NCI-H2081 treated with DMSO at 0.1 percent for 48 hours (cell line): ENCODE measurements at regions not wholly inside any gene's neighbourhood (a gene's known extent, or its start where the extent isn't known, plus 50 kb on each side); places are given as distances from the start of the nearest gene placed in this dataset.
"Not testable (repeated sequence)": the region's sequence is repeated elsewhere in the genome, so short reads cannot be mapped to it uniquely, and the experiment has no call there.

Experiments
- DNase-seq: peaks from one replicate; lab custom pipeline; 2025; lab: John Stamatoyannopoulos, UW

DNA sequence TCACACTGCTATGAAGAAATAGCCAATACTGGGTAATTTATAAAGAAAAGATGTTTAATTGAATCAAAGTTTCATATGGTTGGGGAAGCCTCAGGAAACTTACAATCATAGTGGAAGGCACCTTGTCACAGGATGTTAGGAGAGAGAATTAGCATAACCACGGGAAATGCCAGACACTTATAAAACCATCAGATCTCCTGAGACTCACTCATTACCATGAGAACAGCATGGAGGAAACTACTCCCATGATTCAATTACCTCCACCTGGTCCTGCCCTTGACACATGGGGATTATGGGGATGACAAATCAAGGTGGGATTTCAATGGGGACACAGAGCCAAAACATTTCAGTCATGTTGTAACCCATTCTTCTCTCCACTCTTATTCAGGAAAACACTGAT lies 472.9 kb upstream of the FSIP2 start:
- no peak for DNase-seq

GRCh38 chr2:185268651-185269050 lies 470.0 kb upstream of the FSIP2 start:
- no peak for DNase-seq

GRCh38 chr2:185274718-185275484 lies 463.7 kb upstream of the FSIP2 start:
- no peak for DNase-seq

- DNase-seq: not testable (repeated sequence)
Observed at GRCh38 chr2:185275979-185276378, 462.6 kb upstream of the FSIP2 start.

DNA sequence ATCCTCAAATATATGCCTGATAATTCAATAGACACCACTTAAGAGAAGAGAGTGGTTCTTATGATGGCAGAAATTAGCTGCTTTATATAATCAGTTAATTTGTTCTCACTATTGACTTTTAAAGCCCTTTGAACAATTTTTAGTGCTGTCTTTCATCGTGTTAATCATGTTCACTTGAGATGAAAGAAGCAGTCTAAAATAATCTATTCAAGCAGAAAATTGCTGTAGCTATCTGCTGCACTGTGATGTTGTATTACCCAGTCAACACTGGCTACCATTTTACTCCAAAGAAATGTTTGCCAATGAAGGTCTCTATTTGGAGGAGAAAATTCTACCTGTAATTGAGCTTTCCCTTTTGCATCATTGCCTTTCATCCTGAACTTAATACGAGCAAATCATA lies 459.8 kb upstream of the FSIP2 start:
- DNase-seq: peak; percentile 24

- DNase-seq: peak; percentile 9
Observed at GRCh38 chr2:185279999-185280398, 458.6 kb upstream of the FSIP2 start.

DNA sequence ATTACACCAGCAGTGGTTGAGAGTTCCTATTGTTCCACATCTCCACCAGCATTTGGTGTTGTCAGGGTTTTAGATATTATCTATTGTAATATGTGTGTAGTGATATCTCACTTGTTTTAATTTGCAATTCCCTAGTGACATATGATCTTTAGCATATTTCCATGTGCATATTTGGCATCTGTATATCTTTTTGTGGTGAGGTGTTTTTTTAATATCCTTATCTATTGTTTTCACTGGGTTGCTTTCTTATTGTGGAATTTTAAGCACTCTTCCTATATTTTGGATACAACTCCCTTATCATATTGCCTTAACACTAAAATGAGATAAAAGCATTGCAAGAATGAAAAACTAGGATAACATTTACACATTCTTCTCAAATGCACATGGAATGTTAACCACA lies 453.9 kb upstream of the FSIP2 start:
- no peak for DNase-seq

- DNase-seq: not testable (repeated sequence)
Observed at GRCh38 chr2:185290012-185290411, 448.6 kb upstream of the FSIP2 start.

DNA sequence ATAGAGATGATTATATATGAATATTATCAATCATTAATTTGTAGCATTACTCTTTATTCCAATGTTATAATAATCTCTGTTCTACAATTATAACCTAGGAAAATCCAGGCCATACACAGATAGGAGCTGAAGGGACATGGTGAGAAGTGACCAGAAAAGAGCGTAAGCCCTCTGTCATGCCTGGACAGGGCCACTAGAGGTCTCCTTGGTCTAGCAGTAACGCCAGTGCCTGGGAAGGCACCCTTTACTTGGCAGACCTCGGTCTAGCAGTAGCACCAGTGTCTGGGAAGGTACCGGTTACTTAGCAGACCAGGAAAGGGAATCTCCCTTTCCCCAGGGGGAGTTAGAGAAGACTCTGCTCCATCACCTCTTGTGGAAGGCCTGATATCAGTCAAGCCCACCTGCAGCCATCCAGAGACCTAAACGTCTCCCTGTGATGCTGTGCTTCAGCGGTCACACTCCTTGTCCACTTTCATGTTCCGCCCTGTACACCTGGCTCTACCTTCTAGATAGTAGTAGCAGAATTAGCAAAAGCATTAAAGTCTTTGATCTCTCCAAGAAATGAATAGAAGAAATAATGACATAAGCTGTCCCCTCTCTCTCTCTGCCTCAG lies 447.5 kb upstream of the FSIP2 start:
- DNase-seq: no peak

DNA sequence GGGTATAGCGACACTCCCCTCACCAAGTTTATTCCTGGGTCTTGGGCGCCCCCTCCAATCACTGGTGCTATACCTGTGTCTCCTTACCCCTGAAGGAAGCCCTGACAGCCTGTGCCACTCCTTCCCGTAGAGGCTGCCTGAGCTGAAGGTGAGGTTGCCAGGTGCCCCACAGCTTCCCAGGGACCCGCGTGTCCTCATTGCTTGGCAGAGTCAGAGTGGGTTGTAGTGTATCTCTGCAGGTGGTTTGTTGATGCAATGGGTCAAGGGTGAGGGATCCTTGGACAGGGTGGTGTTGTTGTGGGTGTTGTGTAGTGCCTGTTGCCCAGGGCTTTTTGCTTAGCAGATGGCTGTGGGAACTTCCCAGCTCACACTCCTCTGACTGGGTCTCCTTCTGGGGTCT lies 438.7 kb upstream of the FSIP2 start:
- DNase-seq: no peak

GRCh38 chr2:185306119-185306518 lies 432.5 kb upstream of the FSIP2 start:
- no peak for DNase-seq

- DNase-seq: no peak
Observed at GRCh38 chr2:185316383-185316782, 422.2 kb upstream of the FSIP2 start.

- DNase-seq: no peak
Observed at GRCh38 chr2:185318271-185318724, 420.3 kb upstream of the FSIP2 start.

DNA sequence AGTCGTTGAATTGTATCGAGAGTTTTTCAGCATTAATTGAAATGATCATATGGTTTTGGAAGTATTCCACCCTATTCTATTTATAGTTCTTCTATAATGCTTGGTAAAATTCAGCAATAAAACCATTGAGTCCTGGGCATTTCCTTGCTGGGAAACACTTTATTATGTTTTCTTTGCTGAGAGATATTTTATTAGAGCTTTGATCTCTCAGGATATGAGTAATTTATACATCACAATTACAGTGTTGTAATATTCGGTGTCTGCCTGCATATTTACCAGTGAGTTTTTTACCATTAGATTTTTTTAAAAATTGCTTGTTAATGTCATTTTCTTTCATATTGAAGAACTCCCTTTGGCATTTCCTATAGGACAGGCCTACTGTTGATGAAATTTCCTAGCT lies 402.7 kb upstream of the FSIP2 start:
- DNase-seq: no peak

GRCh38 chr2:185337033-185337432 lies 401.6 kb upstream of the FSIP2 start:
- no peak for DNase-seq

GRCh38 chr2:185338104-185338503 lies 400.5 kb upstream of the FSIP2 start:
- no peak for DNase-seq

DNA sequence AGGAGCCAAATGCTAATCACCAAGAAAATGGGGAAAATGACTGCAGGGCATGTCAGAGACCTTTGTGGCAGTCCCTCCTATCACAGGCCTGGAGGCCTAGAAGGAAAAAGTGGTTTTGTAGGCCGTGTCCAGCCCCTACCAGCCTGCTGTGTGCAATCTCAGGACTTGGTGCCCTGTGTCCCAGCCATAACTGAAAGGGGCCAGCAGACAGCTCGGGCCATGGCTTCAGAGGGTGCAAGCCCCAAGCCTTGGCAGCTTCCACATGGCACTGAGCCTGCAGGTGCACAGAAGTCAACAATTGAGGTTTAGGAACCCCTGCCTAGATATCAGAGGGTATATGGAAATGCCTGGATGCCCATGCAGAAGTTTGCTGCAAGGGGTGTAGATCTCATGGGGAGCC lies 391.2 kb upstream of the FSIP2 start:
- no peak for DNase-seq

- DNase-seq: no peak
Observed at GRCh38 chr2:185360776-185361175, 377.8 kb upstream of the FSIP2 start.

DNA sequence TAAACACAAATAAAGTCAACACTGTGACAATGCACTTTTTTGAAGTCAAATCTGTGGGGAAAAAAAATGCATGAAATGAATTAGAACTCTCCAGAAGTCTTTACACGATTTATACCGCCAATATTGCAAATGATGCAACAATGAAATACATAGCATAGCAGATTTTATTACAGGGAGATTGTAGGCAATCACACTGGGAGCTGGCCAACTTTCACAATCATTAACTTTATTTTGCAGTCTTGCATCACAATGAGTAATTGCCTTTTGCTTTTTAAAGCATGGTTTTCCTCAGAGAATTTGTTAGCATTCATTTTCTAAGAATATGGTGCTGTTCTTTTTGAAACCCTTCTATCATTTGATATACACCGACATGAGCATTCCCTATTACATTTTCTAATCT lies 366.4 kb upstream of the FSIP2 start:
- no peak for DNase-seq

DNA sequence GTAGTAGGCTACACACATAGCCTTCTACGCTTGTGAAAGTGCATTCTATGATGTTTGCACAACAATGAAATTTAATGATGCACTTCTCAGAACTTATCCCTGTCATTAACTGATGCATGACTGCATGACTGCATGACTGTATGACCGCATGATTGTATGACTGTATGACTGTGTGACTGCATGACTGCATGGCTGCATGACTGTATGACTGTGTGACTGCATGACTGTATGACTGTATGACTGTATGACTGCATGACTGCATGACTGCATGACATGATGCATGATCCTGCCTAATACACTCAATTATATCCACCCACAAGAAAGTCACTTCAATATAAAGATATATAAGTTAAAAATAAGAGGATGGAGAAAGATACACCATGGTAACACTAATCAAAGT lies 365.4 kb upstream of the FSIP2 start:
- no peak for DNase-seq

DNA sequence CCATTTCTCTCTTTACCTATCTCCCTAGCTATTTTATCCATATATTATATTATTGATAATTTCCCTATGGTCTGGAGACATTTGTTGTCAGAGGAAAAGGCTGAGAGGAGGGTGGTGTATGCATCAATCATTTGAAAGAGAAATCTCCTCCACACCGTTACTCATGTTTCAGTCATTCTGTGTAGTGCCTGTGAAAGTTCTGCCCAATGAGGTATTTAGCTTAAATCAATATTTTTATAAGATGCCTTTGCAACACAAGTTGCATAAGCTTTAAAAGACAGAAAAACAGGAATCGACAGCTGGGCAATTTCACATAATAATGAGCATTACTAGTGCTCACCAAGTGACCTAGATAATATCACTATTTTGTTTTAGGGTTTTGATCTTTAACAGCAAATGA lies 363.7 kb upstream of the FSIP2 start:
- DNase-seq: no peak

DNA sequence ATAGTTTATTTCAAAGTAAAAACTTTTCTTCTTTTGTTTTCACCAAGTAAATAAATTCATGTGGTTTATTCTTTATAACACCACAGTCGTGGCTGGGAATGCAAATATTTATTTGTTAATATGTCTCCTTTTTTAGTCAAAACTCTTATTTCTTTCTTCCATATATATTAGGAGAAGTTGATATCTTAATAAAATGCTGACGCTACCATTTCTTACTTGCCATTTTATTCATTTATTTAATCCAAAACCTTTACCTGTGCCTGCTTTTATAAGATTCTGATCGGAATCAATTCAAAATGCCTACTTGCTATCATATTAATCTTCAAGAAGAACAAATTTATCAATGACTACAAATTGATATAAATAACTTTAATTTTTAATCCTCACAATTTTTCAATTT lies 362.9 kb upstream of the FSIP2 start:
- DNase-seq: no peak

GRCh38 chr2:185381631-185382030 lies 357.0 kb upstream of the FSIP2 start:
- DNase-seq: no peak
